ENCODE measurements at regions not wholly inside any gene's neighbourhood (a gene's known extent, or its start where the extent isn't known, plus 50 kb on each side); places are given as distances from the start of the nearest gene placed in this dataset.

DNA sequence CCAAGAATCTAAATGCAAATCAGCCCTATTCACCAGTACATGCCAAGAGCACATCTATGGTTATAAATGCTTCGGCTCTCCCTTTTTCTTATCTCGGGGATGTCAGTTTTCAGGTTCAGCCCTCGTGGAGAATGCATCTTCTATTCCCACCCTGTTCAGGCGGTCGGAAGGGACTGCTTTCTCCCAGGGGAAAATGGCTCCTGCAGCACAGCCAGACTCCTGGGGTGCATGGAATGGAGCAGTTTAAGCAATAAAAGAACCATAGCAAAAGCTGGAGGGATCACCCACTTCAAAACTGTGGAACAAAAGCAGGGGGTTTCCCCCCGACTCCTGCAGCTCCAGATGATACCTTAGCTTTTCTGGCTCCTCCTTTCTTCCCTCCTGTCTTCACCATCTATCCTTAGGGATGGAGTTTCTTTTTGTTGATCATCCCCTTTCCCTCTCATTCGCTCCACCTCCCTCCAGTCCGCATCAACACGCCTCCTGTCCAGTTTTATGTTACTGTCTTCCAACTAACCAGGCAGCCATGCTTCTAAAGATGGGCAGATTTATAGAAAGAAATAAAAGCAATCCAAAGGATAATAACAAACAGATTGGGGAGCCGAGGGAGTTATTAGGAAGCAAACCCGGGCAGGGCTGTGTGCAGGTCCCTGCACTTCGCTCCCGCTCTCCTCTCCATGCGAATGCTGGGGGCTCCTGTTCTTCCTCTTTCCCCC, 356.2 kb upstream of the SMIM21 start:
- no peak overlapping the region for H3K27ac ChIP-seq
- intact Hi-C loops (cut with DNase I) = no loop called here
- ATAC-seq (no peak), DNase-seq (no peak)
- H3K36me3 ChIP-seq (ENCODE audit: insufficient read depth in 1 of 2, low read depth in 1 of 2) = no peaks in the 10 kb centered on the region
- H3K27me3 ChIP-seq (ENCODE audit: insufficient read depth in 3 of 3, low read length in 2 of 3) = peaks cover 0 to 15% (median 0%) of the 10 kb centered on the region in 3 donors
- no peaks in the 10 kb centered on the region for H3K9me3 ChIP-seq
- H3K4me3 ChIP-seq = no peak overlapping the region
- TF ChIP-seq, protein P1, sequence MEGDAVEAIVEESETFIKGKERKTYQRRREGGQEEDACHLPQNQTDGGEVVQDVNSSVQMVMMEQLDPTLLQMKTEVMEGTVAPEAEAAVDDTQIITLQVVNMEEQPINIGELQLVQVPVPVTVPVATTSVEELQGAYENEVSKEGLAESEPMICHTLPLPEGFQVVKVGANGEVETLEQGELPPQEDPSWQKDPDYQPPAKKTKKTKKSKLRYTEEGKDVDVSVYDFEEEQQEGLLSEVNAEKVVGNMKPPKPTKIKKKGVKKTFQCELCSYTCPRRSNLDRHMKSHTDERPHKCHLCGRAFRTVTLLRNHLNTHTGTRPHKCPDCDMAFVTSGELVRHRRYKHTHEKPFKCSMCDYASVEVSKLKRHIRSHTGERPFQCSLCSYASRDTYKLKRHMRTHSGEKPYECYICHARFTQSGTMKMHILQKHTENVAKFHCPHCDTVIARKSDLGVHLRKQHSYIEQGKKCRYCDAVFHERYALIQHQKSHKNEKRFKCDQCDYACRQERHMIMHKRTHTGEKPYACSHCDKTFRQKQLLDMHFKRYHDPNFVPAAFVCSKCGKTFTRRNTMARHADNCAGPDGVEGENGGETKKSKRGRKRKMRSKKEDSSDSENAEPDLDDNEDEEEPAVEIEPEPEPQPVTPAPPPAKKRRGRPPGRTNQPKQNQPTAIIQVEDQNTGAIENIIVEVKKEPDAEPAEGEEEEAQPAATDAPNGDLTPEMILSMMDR (IDR thresholded peaks at IDR 0.05) = no peak
- no peaks in the 10 kb centered on the region for H3K4me1 ChIP-seq
- 61 to 74% (median 71%) methylated on average over 14 of the region's 14 CpGs for WGBS, 3 donors

DNA sequence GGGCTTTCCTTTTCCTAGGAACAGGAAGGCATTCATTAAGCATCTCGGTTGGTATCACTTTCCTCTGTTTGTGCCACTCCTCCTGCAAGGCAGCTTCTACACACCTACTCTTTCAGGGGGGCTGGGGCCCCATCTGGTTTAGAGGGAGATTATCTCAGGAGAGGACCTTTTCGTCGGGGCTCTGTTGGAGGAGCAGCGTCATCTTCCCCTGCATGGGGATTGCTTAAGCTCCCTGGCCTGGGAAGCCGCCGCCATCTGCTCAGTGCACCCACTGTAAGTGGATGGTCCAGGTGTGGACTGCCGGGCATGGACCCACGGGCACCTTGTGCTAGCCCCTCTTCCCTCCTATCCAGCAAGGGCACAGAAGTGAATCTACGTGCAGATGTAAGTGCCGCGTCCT, 355.3 kb upstream of the SMIM21 start:
- ATAC-seq = no peak
- H3K4me1 ChIP-seq = no peaks in the 10 kb centered on the region
- WGBS, 3 donors = 92 to 95% (median 92%) methylated on average over 11 of the region's 11 CpGs
- H3K27ac ChIP-seq = no peak overlapping the region
- no peaks in the 10 kb centered on the region for H3K36me3 ChIP-seq (ENCODE audit: insufficient read depth in 1 of 2, low read depth in 1 of 2)
- TF ChIP-seq, protein P1 (IDR thresholded peaks at IDR 0.05) = no peak
- H3K9me3 ChIP-seq = no peaks in the 10 kb centered on the region
- H3K4me3 ChIP-seq = no peak overlapping the region
- no peak for DNase-seq
- H3K27me3 ChIP-seq (ENCODE audit: insufficient read depth in 3 of 3, low read length in 2 of 3) = peaks cover 0 to 15% (median 0%) of the 10 kb centered on the region in 3 donors
- intact Hi-C loops (cut with DNase I) = no loop called here

DNA sequence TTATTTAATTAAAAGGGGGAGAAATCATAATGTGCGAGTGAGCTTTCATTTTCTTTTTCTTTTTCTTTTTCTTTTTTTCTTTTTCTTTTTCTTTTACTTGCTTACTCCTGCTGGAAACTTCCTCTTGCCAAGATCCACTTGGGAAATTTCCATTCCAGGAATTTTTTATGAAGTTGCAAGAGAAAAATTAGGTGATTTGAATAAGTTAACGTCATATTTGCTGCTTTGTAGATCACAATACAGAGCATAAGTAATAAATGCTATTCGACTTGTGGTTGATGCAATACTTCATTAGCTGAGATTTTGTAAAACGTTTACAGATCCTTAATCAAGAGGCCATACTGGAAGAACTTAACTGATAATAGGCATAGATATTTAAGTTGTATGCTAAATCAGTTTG, 354.7 kb upstream of the SMIM21 start:
- no peak for ATAC-seq
- no peaks in the 10 kb centered on the region for H3K4me1 ChIP-seq
- H3K27me3 ChIP-seq (ENCODE audit: insufficient read depth in 3 of 3, low read length in 2 of 3) = peaks cover 0 to 15% (median 0%) of the 10 kb centered on the region in 3 donors
- H3K36me3 ChIP-seq (ENCODE audit: insufficient read depth in 1 of 2, low read depth in 1 of 2) = no peaks in the 10 kb centered on the region
- 71 to 79% (median 79%) methylated on average over 4 of the region's 4 CpGs for WGBS, 3 donors
- no peak overlapping the region for H3K27ac ChIP-seq
- intact Hi-C loops (cut with DNase I) = no loop called here
- TF ChIP-seq, protein P1 (IDR thresholded peaks at IDR 0.05) = no peak
- DNase-seq = no peak
- no peaks in the 10 kb centered on the region for H3K9me3 ChIP-seq
- H3K4me3 ChIP-seq = no peak overlapping the region

DNA sequence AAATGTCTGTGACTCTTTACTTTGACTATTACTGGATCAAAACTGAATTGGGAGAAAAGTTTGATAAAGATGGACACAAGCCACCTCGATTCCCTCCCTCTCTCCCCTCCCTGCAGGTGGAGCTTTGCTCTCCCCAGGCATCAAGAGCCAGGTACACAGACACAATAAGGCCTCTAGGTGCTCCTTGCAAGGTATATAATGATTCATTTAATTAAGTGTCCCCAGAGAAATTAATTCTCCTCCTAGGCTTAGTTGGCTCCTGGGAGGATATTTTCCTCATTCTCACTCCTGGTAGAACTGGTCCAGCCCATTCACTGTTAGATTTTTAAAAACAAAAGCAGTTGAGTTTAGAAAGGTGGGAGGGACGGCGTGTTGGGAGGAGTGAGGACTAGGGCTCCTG, 352.4 kb upstream of the SMIM21 start:
- no peaks in the 10 kb centered on the region for H3K4me1 ChIP-seq
- WGBS, 3 donors = 93 to 98% (median 95%) methylated on average over 3 of the region's 3 CpGs
- no peaks in the 10 kb centered on the region for H3K36me3 ChIP-seq (ENCODE audit: insufficient read depth in 1 of 2, low read depth in 1 of 2)
- no peaks in the 10 kb centered on the region for H3K9me3 ChIP-seq
- ATAC-seq = no peak
- H3K27me3 ChIP-seq (ENCODE audit: insufficient read depth in 3 of 3, low read length in 2 of 3) = peaks cover 0 to 11% (median 0%) of the 10 kb centered on the region in 3 donors
- no peak overlapping the region for H3K4me3 ChIP-seq
- no peak overlapping the region for H3K27ac ChIP-seq
- no peak for DNase-seq
- TF ChIP-seq, protein P1 (IDR thresholded peaks at IDR 0.05) = no peak
- intact Hi-C loops (cut with DNase I) = no loop called here

DNA sequence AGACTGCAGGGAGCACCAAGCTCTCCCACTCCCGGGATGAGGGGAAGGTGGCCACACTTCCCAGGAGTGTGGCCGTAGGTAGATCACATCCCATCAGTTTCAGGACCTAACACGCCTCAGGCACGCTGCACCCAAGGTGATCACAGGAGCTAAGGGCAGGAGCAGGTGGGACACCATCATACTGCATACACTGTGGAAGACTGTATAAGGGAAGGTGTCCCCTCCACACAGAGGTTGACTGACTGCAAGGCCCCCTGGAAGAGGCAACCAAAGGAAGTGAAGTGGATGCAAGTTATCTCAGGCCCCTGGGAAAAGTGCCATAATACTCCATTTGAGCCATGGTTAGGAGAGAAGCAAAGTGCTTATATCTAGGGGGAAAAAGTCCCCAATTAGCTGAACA, 351.9 kb upstream of the SMIM21 start:
- Histone ChIP-seq H3K27ac (no peak overlapping the region), H3K9me3 (no peaks in the 10 kb centered on the region), H3K4me3 (no peak overlapping the region), H3K27me3 (ENCODE audit: insufficient read depth in 3 of 3, low read length in 2 of 3) (peaks cover 0 to 11% (median 0%) of the 10 kb centered on the region in 3 donors), H3K4me1 (no peaks in the 10 kb centered on the region), H3K36me3 (ENCODE audit: insufficient read depth in 1 of 2, low read depth in 1 of 2) (no peaks in the 10 kb centered on the region)
- intact Hi-C loops (cut with DNase I) = no loop called here
- TF ChIP-seq, protein P1 (IDR thresholded peaks at IDR 0.05) = no peak
- ATAC-seq = no peak
- 85 to 92% (median 89%) methylated on average over 4 of the region's 4 CpGs for WGBS, 3 donors
- DNase-seq = no peak

All from psoas muscle (tissue), 7 donors.